ENCODE measurements at regions not wholly inside any gene's neighbourhood (a gene's known extent, or its start where the extent isn't known, plus 50 kb on each side); places are given as distances from the start of the nearest gene placed in this dataset.
A peak's percentile ranks its signal among the peaks of the same experiment; 100 is the strongest.

GRCh38 chr6:99152347-99152643, 197.2 kb downstream of the FAXC start:
- no peak overlapping the region for H3K4me2 ChIP-seq (ENCODE audit: low read length)
- H3K9ac ChIP-seq (ENCODE audit: low read length) = no peak overlapping the region
- no peak overlapping the region for H2AFZ ChIP-seq (ENCODE audit: low read depth, low read length)

GRCh38 chr6:99151634-99152346, 197.7 kb downstream of the FAXC start:
- Histone ChIP-seq H3K4me2 (ENCODE audit: low read length) (no peak overlapping the region), H3K9me2 (ENCODE audit: insufficient read depth, low read length) (no peaks in the 10 kb centered on the region), H3K9me3 (ENCODE audit: low read length) (no peaks in the 10 kb centered on the region), H2AFZ (ENCODE audit: low read depth, low read length) (no peak overlapping the region), H3K36me3 (ENCODE audit: insufficient read depth, low read length) (no peaks in the 10 kb centered on the region), H4K20me1 (ENCODE audit: insufficient read depth) (no peaks in the 10 kb centered on the region), H3K4me3 (ENCODE audit: low read length) (no peak overlapping the region), H3F3A (ENCODE audit: insufficient read depth, low read length, poor library complexity, severe bottlenecking) (no peaks in the 10 kb centered on the region), H3K9ac (ENCODE audit: low read length) (no peak overlapping the region), H3K27me3 (ENCODE audit: insufficient read depth, low read depth, low read length) (no peaks in the 10 kb centered on the region), H3K27ac (ENCODE audit: low read length) (no peak overlapping the region), H3K79me2 (replicated peaks; ENCODE audit: insufficient read depth, low read length) (no peaks in the 10 kb centered on the region)
- TF ChIP-seq EZH2 (IDR thresholded peaks at IDR 0.05; ENCODE audit: borderline replicate concordance, insufficient read depth, low read length, poor library complexity, severe bottlenecking) = no peak
- TF ChIP-seq CTCF (IDR thresholded peaks at IDR 0.05; ENCODE audit: poor library complexity, severe bottlenecking) = peak; percentile 36
- TF ChIP-seq REST (IDR thresholded peaks at IDR 0.05; ENCODE audit: borderline replicate concordance) = no peak
- no peak for TF ChIP-seq TAF1 (IDR thresholded peaks at IDR 0.05; ENCODE audit: low read depth)
- TF ChIP-seq SMC3 (conservative IDR thresholded peaks at IDR 0.05; ENCODE audit: poor library complexity) = no peak

More at GRCh38 chr6:99152347-99152643, 197.2 kb downstream of the FAXC start:
- Histone ChIP-seq H3K27me3 (ENCODE audit: insufficient read depth, low read depth, low read length) (no peaks in the 10 kb centered on the region), H3K9me3 (ENCODE audit: low read length) (no peaks in the 10 kb centered on the region), H3F3A (ENCODE audit: insufficient read depth, low read length, poor library complexity, severe bottlenecking) (no peaks in the 10 kb centered on the region), H3K36me3 (ENCODE audit: insufficient read depth, low read length) (no peaks in the 10 kb centered on the region), H3K27ac (ENCODE audit: low read length) (no peak overlapping the region), H3K9me2 (ENCODE audit: insufficient read depth, low read length) (no peaks in the 10 kb centered on the region), H3K79me2 (replicated peaks; ENCODE audit: insufficient read depth, low read length) (no peaks in the 10 kb centered on the region), H4K20me1 (ENCODE audit: insufficient read depth) (no peaks in the 10 kb centered on the region), H3K4me3 (ENCODE audit: low read length) (no peak overlapping the region)
- TF ChIP-seq TAF1 (IDR thresholded peaks at IDR 0.05; ENCODE audit: low read depth) = no peak
- no peak for TF ChIP-seq RAD21 (conservative IDR thresholded peaks at IDR 0.05)
- TF ChIP-seq POLR2AphosphoS5 (IDR thresholded peaks at IDR 0.05) = no peak
- TF ChIP-seq MXI1 (conservative IDR thresholded peaks at IDR 0.05; ENCODE audit: poor library complexity, severe bottlenecking) = no peak
- TF ChIP-seq CTCF (IDR thresholded peaks at IDR 0.05; ENCODE audit: poor library complexity, severe bottlenecking) = no peak
- TF ChIP-seq EZH2 (IDR thresholded peaks at IDR 0.05; ENCODE audit: borderline replicate concordance, insufficient read depth, low read length, poor library complexity, severe bottlenecking) = no peak
- no peak for TF ChIP-seq SMC3 (conservative IDR thresholded peaks at IDR 0.05; ENCODE audit: poor library complexity)
- no peak for TF ChIP-seq EP300 (conservative IDR thresholded peaks at IDR 0.05; ENCODE audit: poor library complexity, severe bottlenecking)
- no peak for TF ChIP-seq REST (IDR thresholded peaks at IDR 0.05; ENCODE audit: borderline replicate concordance)
